ENCODE measurements at regions not wholly inside any gene's neighbourhood (a gene's known extent, or its start where the extent isn't known, plus 50 kb on each side); places are given as distances from the start of the nearest gene placed in this dataset.

- TF ChIP-seq CTCF (IDR thresholded peaks at IDR 0.05) (no peak), POLR2A (IDR thresholded peaks at IDR 0.05) (no peak), POLR2AphosphoS5 (IDR thresholded peaks at IDR 0.05) (peak; percentile 50)
Observed at GRCh38 chr6:134564705-134565104, 246.8 kb upstream of the SGK1 start.

Measured in prostate gland (tissue), 2 donors.